ENCODE measurements at regions not wholly inside any gene's neighbourhood (a gene's known extent, or its start where the extent isn't known, plus 50 kb on each side); places are given as distances from the start of the nearest gene placed in this dataset.

DNA sequence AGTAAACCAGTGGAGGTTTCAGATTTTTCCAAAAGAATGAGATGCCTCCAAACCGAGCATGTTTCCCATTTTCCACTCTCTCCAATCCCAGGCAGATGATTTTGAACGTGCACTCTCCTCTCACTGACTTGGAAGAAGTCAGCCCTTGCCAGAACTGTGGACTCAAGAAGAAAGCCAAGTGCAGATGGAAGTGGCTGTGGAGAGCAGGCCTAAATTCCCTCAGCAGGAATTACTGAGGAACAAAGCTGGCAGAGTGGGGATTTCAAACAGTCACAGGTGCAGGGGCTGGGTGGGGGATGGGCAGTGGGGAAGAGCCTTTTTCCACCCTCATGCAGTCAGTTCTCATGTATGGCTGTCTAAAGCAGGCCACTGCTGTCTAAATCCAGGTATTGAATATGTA is 55.3 kb downstream of the PABIR2 start:
- peaks cover 0 to 4% (median 0%) of the 10 kb centered on the region in 3 experiments; a peak in 3 of 7 replicates for H3K36me3 Mint-ChIP-seq (ENCODE audit: insufficient read depth in 1 of 3, low read depth in 3 of 3)
- no peaks in the 10 kb centered on the region for H3K27me3 ChIP-seq (ENCODE audit: insufficient read depth, low read length)
- WGBS (ENCODE audit: extremely low coverage, insufficient read length, low lambda C conversion rate): no CpG with 5 or more reads among the region's 2 CpGs
- no peaks in the 10 kb centered on the region for H3K79me1 ChIP-seq (ENCODE audit: insufficient read depth, low read depth, low read length, poor library complexity, severe bottlenecking)
- no peak overlapping the region for H3T11ph ChIP-seq (ENCODE audit: low read length)
- no peak overlapping the region for H3K9ac ChIP-seq (ENCODE audit: extremely low read depth, insufficient read length, low read length)
- H3K14ac ChIP-seq (ENCODE audit: insufficient read depth, low read length): no peak overlapping the region
- no peak overlapping the region for H4K91ac ChIP-seq (ENCODE audit: insufficient read length, low read depth, low read length)
- H3K4me1 Mint-ChIP-seq: peaks cover 8 to 17% of the 10 kb centered on the region in 2 experiments
- H2BK120ac ChIP-seq (ENCODE audit: low read depth, low read length, poor library complexity, severe bottlenecking): no peak overlapping the region
- H2BK12ac ChIP-seq (ENCODE audit: insufficient read length, low read depth, low read length): no peak overlapping the region
- H3K79me2 ChIP-seq (ENCODE audit: insufficient read depth, low read length): no peaks in the 10 kb centered on the region
- H4K5ac ChIP-seq (ENCODE audit: insufficient read length, low read depth, low read length): no peak overlapping the region
- H2AK5ac ChIP-seq (ENCODE audit: insufficient read length, low read length): no peak overlapping the region
- no peaks in the 10 kb centered on the region; the same call in none of the 2 replicates for H3K27me3 Mint-ChIP-seq (ENCODE audit: low read depth)
- H4K8ac ChIP-seq (replicated peaks; ENCODE audit: insufficient read length, low read depth, low read length): no peak overlapping the region
- H3K4ac ChIP-seq (ENCODE audit: low read depth, low read length): no peak overlapping the region
- no peak overlapping the region for H3K4me2 ChIP-seq (ENCODE audit: insufficient read depth, insufficient read length, low read length)
- H2AFZ ChIP-seq (ENCODE audit: low read length): no peak overlapping the region
- no peak overlapping the region for H2BK15ac ChIP-seq (ENCODE audit: low read depth, low read length)
- H3K9me3 ChIP-seq (ENCODE audit: control insufficient read depth, low read depth, low read length): peaks cover 3% of the 10 kb centered on the region
- H3K4me3 Mint-ChIP-seq: no peak overlapping the region
- no peaks in the 10 kb centered on the region for H3K23me2 ChIP-seq (ENCODE audit: insufficient read length, low read depth, low read length, poor library complexity, severe bottlenecking)
- H3K56ac ChIP-seq (ENCODE audit: insufficient read length, low read depth, low read length): no peak overlapping the region
- peaks cover 3 to 64% of the 10 kb centered on the region in 2 experiments for H3K9me3 Mint-ChIP-seq
- H3K27ac Mint-ChIP-seq: no peak overlapping the region
- H4K20me1 ChIP-seq (ENCODE audit: control insufficient read depth, insufficient read depth, insufficient read length): no peaks in the 10 kb centered on the region
- DNase-seq: no peak
- H2BK20ac ChIP-seq (ENCODE audit: low read depth, low read length, poor library complexity, severe bottlenecking): no peak overlapping the region
- H2BK5ac ChIP-seq (ENCODE audit: insufficient read length, low read length): no peak overlapping the region
- no peak overlapping the region for H3K18ac ChIP-seq (ENCODE audit: insufficient read length, low read depth, low read length)
- 0 out of 2 replicates have a peak, but pooled peaks cover 2% of the 10 kb centered on the region for H3K4me1 ChIP-seq (ENCODE audit: insufficient read depth, low read length)
- H3K23ac ChIP-seq (ENCODE audit: insufficient read length, low read depth, low read length): no peak overlapping the region
- H3K27ac ChIP-seq (ENCODE audit: insufficient read length, low read depth, low read length): no peak overlapping the region
- TF ChIP-seq, protein P1, sequence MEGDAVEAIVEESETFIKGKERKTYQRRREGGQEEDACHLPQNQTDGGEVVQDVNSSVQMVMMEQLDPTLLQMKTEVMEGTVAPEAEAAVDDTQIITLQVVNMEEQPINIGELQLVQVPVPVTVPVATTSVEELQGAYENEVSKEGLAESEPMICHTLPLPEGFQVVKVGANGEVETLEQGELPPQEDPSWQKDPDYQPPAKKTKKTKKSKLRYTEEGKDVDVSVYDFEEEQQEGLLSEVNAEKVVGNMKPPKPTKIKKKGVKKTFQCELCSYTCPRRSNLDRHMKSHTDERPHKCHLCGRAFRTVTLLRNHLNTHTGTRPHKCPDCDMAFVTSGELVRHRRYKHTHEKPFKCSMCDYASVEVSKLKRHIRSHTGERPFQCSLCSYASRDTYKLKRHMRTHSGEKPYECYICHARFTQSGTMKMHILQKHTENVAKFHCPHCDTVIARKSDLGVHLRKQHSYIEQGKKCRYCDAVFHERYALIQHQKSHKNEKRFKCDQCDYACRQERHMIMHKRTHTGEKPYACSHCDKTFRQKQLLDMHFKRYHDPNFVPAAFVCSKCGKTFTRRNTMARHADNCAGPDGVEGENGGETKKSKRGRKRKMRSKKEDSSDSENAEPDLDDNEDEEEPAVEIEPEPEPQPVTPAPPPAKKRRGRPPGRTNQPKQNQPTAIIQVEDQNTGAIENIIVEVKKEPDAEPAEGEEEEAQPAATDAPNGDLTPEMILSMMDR (conservative IDR thresholded peaks at IDR 0.05): no peak

Measured in H9 (cell line).